GM19324 (cell line): ENCODE measurements at regions not wholly inside any gene's neighbourhood (a gene's known extent, or its start where the extent isn't known, plus 50 kb on each side); places are given as distances from the start of the nearest gene placed in this dataset.
"Not testable (repeated sequence)": the region's sequence is repeated elsewhere in the genome, so short reads cannot be mapped to it uniquely, and the experiment has no call there.

Experiments used
- ATAC-seq: cut with Tn5 transposase; IDR thresholded peaks from one replicate; pipeline ENCODE4 v1.9.1; 2021; ENCODE audit warnings: mild to moderate bottlenecking, moderate library complexity; ENCODE audit not compliant: unreplicated experiment, low FRiP score

GRCh38 chr17:12195418-12195817 is 174.7 kb downstream of the MAP2K4 start:
- ATAC-seq = no peak

GRCh38 chr17:12201294-12201880 is 180.7 kb downstream of the MAP2K4 start:
- no peak for ATAC-seq

DNA sequence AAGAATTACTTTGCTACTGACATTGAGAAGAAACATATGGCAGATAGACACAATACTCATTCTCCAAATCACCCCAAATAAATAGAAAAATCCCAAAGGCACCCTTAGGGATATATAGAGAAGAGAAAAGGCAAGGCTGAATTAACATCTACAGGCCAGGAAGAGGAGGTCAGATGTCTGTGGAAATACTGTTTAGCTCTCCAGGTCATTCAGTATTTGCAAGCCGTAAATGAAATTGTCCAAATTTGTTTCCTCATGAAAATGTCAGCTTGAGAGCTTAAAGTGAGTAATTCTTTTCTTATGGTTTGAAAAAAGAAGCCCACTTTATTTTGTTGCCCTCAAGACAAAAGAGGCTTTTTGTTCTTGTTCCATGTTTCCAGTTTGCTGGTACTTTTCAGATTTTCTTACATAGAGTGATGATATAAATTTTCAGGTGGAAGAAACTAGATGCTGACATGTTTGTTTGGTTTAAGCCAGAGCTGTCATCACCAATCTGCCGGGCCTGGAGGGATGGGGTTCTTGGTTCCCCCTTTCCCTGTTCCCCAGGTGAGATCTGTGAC is 189.0 kb downstream of the MAP2K4 start:
- ATAC-seq = no peak

DNA sequence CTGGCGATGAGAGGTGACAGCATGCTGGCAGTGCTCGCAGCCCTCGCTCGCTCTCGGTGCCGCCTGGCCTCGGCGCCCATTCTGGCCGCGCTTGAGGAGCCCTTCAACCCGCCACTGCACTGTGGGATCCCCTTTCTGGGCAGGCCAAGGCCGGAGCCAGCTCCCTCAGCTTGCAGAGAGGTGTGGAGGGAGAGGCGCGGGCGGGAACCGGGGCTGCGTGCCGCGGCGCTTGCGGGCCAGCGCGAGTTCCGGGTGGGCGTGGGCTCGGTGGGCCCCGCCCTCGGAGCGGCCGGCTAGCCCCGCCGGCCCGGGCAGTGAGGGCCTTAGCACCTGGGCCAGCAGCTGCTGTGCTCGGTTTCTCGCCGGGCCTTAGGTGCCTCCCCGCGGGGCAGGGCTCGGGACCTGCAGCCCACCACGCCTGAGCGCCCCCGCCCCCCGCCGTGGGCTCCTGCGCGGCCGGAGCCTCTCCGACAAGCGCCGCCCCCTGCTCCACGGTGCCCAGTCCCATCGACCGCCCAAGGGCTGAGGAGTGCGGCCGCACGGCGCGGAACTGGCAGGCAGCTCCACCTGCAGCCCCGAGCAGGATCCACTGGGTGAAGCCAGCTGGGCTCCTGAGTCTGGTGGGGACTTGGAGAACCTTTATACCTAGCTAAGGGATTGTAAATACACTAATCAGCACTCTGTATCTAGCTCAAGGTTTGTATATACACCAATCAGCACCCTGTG is 200.2 kb downstream of the MAP2K4 start:
- not testable (repeated sequence) for ATAC-seq

- ATAC-seq = no peak
Measured at GRCh38 chr17:12222392-12222791, 201.7 kb downstream of the MAP2K4 start.

GRCh38 chr17:12227547-12227946 is 206.9 kb downstream of the MAP2K4 start:
- no peak for ATAC-seq

GRCh38 chr17:12229335-12229734 is 208.7 kb downstream of the MAP2K4 start:
- no peak for ATAC-seq

- ATAC-seq = no peak
Measured at GRCh38 chr17:12230481-12231354, 210.0 kb downstream of the MAP2K4 start.

DNA sequence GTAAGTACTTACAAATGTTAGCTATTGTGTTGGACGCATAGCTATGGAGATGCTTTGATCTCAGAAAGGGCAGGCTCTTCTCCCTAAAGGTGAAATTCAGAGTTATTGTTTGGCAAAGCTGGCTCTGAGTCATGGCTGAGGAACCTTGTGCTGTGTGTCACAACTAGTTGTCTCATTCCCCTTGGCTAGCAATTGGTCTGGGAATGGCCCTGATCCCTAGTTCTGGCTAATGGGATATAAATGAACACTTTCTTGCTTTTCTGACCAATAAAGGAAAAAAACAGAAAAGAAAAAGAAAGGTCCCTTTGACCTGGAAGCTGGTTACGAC is 210.6 kb downstream of the MAP2K4 start:
- no peak for ATAC-seq

DNA sequence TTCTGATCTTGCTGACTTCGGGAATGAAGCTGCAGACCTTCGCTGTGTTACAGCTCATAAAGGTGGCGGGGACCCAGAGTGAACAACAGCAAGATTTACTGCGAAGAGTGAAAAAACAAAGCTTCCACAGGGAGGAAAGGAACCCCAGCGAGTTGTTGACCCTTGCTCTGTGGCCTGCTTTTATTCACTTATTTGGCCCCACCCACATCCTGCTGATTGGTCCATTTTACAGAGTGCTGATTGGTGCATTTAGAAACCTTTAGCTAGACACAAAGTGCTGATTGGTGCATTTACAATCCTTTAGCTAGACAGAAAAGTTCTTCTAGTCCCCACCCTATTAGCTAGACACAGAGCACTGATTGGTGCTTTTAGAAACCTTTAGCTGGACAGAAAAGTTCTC is 218.3 kb downstream of the MAP2K4 start:
- not testable (repeated sequence) for ATAC-seq

GRCh38 chr17:12242345-12242954 is 221.8 kb downstream of the MAP2K4 start:
- ATAC-seq = no peak

- ATAC-seq = no peak
Measured at GRCh38 chr17:12247761-12248160, 227.1 kb downstream of the MAP2K4 start.

GRCh38 chr17:12250973-12251372 is 230.3 kb downstream of the MAP2K4 start:
- no peak for ATAC-seq

GRCh38 chr17:12252462-12252861 is 231.8 kb downstream of the MAP2K4 start:
- ATAC-seq = no peak

- no peak for ATAC-seq
Measured at GRCh38 chr17:12254460-12254859, 233.8 kb downstream of the MAP2K4 start.

- no peak for ATAC-seq
Measured at GRCh38 chr17:12256380-12256995, 235.8 kb downstream of the MAP2K4 start.

DNA sequence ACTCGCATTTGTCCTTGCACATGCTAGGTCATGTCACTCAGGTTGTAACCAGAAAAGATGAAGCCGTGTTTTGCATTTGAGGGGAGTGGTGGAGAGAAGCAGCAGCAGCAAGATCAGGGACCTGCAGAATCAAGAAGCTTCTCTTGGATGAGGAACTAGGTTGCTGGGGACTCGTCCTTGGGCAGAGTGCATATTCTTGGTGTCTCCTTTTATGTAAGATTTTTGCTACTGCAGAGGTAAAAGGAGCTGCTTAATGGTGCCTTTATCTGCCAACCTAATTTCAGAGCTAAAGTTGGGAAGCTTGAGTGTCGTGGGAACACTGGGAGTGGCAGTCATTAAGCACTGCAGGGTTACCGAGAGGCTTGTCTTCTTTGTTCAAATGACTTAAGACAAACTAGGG is 236.5 kb downstream of the MAP2K4 start:
- no peak for ATAC-seq

DNA sequence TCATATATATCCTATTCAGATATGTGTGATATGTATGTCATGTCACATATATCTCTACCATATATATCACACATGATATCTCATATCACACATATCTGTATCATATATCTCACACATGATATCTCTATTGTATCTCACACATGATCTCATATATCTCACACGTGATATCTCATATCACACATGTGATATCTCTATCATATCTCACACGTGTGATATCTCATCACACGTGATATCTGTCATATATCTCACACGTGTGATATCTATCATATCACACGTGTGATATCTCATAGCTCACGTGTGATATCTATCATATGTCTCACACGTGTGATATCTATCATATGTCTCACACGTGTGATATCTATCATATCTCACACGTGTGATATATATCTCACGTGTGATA is 240.7 kb downstream of the MAP2K4 start:
- ATAC-seq = no peak

DNA sequence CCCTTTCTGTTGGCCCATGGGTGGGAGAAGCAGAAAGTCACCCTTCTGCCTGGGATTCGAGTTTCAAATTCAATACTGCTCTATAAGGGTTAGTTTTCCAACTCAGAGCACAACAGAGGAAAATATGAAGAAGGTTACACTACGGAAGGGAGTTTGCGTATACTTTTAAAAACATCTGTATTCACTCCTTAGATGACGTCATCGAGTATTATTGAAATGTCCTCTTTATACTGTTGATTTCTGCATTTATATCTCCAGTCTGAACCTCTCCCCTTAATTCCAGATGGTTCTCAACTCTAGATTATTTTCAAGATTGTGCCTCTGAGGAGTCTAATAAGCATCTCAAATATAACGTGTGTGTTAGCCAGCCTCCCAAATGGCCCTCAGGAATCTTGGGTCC is 249.1 kb downstream of the MAP2K4 start:
- no peak for ATAC-seq

- no peak for ATAC-seq
Measured at GRCh38 chr17:12277827-12278226, 257.1 kb downstream of the MAP2K4 start.
